Testis (tissue), 2 donors: ENCODE measurements at regions not wholly inside any gene's neighbourhood (a gene's known extent, or its start where the extent isn't known, plus 50 kb on each side); places are given as distances from the start of the nearest gene placed in this dataset.

ENCODE experiments used
- DNase-seq: peaks from one replicate; pipeline ENCODE4 v3.0.0-alpha.2; 2019
- H3K27ac ChIP-seq, 2 donors: fragments of 200-600 bp; sonication (generic); one replicate each; pipeline ENCODE4 v1.5.1; 2019
- H3K27me3 ChIP-seq: fragments of 200-600 bp; sonication (generic); one replicate; pipeline ENCODE4 v1.5.1; 2019
- H3K36me3 ChIP-seq: fragments of 200-600 bp; sonication (generic); one replicate; pipeline ENCODE4 v1.5.1; 2017; ENCODE audit warnings: low read depth; ENCODE audit errors: missing control alignments
- H3K4me1 ChIP-seq: fragments of 200-600 bp; sonication (generic); one replicate; pipeline ENCODE4 v1.5.1; 2019
- H3K4me3 ChIP-seq, 2 donors: fragments of 200-600 bp; sonication (generic); one replicate each; pipeline ENCODE4 v1.5.1; 2017 to 2019
- H3K9me3 ChIP-seq: fragments of 200-600 bp; sonication (generic); one replicate; pipeline ENCODE4 v1.5.1; 2017
- POLR2A ChIP-seq: fragments of 450-650 bp; IDR thresholded peaks from one replicate; pipeline ENCODE4 v1.6.1; 2017; ENCODE audit warnings: antibody characterized with exemption, mild to moderate bottlenecking, moderate library complexity
- WGBS, 2 donors: methylation state at CpG; one replicate each; pipeline ENCODE4 v1.1.5; 2018; 5-methylcytosine and 5-hydroxymethylcytosine counted together
- intact Hi-C: fragments of 100-400 bp; cut with DNase I; formaldehyde crosslinking; loops from one replicate; pipeline ENCODE4 v1.15.1; 2023; ENCODE audit warnings: low total_unique reads
- TF ChIP-seq, protein P1 (sequence below), 3 experiments: fragments of 450-650 bp in 2 of 3; fragments of 200-600 bp in 1 of 3; sonication (generic) in 1 of 3; IDR thresholded peaks; one replicate each; pipeline ENCODE4 v1.5.1; 2016 to 2019; ENCODE audit warnings: antibody characterized with exemption in 3 of 3, mild to moderate bottlenecking in 2 of 3, moderate library complexity in 1 of 3

DNA sequence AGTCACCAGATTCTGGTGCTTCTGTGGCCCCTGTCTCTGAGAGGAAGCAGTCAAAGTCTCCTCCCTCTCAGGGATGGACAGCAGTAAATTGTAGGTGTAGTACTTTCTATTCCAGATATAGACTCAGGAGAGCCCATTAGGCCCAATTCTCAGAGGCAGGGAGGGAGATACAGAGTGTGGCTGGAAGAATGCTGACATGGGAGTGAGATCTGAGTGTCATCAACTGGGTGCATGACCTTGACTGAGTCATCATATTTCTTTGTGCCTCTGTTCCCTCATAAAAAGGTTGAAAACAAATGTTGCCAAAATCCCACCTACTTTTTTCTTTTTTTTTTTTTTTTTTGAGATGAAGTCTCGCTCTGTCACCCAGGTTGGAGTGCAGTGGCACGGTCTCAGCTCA is 506.1 kb downstream of the BCL11A start:
- intact Hi-C loops, result no loop called here
- TF ChIP-seq POLR2A, result no peak
- TF ChIP-seq, protein P1, sequence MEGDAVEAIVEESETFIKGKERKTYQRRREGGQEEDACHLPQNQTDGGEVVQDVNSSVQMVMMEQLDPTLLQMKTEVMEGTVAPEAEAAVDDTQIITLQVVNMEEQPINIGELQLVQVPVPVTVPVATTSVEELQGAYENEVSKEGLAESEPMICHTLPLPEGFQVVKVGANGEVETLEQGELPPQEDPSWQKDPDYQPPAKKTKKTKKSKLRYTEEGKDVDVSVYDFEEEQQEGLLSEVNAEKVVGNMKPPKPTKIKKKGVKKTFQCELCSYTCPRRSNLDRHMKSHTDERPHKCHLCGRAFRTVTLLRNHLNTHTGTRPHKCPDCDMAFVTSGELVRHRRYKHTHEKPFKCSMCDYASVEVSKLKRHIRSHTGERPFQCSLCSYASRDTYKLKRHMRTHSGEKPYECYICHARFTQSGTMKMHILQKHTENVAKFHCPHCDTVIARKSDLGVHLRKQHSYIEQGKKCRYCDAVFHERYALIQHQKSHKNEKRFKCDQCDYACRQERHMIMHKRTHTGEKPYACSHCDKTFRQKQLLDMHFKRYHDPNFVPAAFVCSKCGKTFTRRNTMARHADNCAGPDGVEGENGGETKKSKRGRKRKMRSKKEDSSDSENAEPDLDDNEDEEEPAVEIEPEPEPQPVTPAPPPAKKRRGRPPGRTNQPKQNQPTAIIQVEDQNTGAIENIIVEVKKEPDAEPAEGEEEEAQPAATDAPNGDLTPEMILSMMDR (IDR thresholded peaks at IDR 0.05), result no peak
- Histone ChIP-seq H3K27ac (no peak overlapping the region), H3K9me3 (no peaks in the 10 kb centered on the region), H3K4me3 (no peak overlapping the region), H3K36me3 (no peaks in the 10 kb centered on the region), H3K4me1 (no peaks in the 10 kb centered on the region), H3K27me3 (no peaks in the 10 kb centered on the region)
- WGBS, 2 donors, result 85 to 100% methylated on average over 2 of the region's 2 CpGs
- no peak for DNase-seq

DNA sequence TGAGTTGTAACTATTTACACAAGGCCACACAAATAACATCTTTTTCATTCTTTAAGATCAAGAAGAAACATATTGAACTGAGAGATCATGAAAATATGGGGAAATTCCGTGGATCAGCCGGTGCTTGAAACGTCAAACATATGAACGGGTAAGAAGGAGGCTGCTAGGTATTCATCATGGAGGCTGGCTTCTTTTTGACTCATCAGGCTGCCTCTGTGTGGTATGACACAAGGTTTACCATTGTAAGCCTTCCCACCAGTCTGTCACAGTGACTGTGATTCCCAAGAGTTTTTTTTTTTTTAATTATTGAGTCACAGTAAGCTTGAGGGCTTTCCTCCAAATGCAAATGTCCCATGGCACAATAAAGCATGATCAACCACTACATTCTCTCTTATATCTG is 506.9 kb downstream of the BCL11A start:
- DNase-seq, result no peak
- 63 to 79% methylated on average over 4 of the region's 4 CpGs for WGBS, 2 donors

DNA sequence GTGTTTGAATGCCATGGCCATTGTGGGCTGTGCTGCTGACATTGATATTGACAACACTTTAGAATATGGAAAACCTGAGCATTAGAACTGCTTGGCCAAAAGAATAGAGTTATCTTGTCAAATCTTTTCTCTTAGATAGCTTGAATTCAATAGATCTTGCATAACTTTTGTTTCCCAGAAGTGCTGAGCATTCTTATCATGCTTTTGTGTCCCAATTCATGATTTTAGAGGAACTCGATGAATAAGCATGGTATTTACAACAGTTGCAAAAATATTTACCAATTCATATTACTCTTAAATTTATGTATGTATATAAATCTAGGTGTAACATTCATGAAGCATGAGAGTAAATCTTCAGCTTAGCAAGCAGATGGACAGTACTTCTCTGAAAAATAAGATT is 508.0 kb downstream of the BCL11A start:
- no peaks in the 10 kb centered on the region for H3K27me3 ChIP-seq
- DNase-seq, result no peak
- no peak overlapping the region for H3K27ac ChIP-seq
- H3K4me1 ChIP-seq, result no peaks in the 10 kb centered on the region
- H3K9me3 ChIP-seq, result no peaks in the 10 kb centered on the region
- TF ChIP-seq POLR2A, result no peak
- TF ChIP-seq, protein P1 (IDR thresholded peaks at IDR 0.05), result no peak
- intact Hi-C loops, result no loop called here
- no peaks in the 10 kb centered on the region for H3K36me3 ChIP-seq
- no peak overlapping the region for H3K4me3 ChIP-seq
- 84 to 95% methylated on average over 1 of the region's 1 CpG for WGBS, 2 donors

More for the DNA sequence above, 506.9 kb downstream of the BCL11A start:
- no peaks in the 10 kb centered on the region for H3K9me3 ChIP-seq
- no peak overlapping the region for H3K4me3 ChIP-seq
- TF ChIP-seq, protein P1 (IDR thresholded peaks at IDR 0.05), result no peak
- TF ChIP-seq POLR2A, result no peak
- no peaks in the 10 kb centered on the region for H3K27me3 ChIP-seq
- no peaks in the 10 kb centered on the region for H3K36me3 ChIP-seq
- intact Hi-C loops, result no loop called here
- H3K27ac ChIP-seq, result no peak overlapping the region
- no peaks in the 10 kb centered on the region for H3K4me1 ChIP-seq

DNA sequence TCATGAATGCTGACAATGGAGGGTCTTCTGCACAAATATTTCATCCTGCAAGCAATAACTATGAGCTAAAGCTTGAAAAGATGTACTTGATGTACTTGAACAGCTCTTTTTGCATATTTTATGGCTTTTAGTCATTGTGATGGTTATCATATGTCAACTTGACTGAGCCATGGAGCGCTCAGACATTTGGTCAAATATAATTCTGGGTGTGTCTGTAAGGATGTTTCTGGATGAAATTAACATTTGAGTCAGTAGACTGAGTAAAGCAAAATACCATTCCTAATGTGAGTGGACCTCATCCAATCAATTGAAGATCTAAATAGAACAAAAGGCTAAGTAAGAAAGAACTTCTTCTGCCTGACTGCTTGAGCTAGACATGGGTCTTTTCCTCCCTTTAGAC is 509.0 kb downstream of the BCL11A start:
- no peaks in the 10 kb centered on the region for H3K36me3 ChIP-seq
- no peak for DNase-seq
- 90 to 100% methylated on average over 1 of the region's 1 CpG for WGBS, 2 donors
- no peak overlapping the region for H3K4me3 ChIP-seq
- no peaks in the 10 kb centered on the region for H3K4me1 ChIP-seq
- no peaks in the 10 kb centered on the region for H3K9me3 ChIP-seq
- TF ChIP-seq, protein P1 (IDR thresholded peaks at IDR 0.05), result no peak
- no peak for TF ChIP-seq POLR2A
- intact Hi-C loops, result no loop called here
- H3K27ac ChIP-seq, result no peak overlapping the region
- no peaks in the 10 kb centered on the region for H3K27me3 ChIP-seq

DNA sequence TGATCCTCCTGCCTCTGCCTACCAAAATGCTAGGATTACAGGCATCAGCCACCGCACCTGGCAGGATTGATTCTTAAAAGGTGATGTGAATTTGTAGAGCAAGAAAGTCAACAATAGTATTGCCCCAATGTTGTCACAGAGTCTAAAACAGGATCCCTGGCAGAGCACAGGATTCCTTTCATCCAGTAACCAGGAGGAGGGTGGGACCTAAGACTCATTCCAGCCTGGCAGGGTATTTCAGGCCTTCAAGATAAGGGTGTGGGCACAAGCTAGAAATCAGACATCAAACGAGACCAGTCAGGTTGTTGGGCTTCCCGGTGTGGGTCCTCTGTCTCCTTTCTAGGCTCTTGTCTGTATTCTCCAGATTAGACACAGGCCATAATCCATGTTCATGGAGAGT is 511.4 kb downstream of the BCL11A start:
- 77 to 87% methylated on average over 3 of the region's 3 CpGs for WGBS, 2 donors
- no peaks in the 10 kb centered on the region for H3K36me3 ChIP-seq
- H3K27me3 ChIP-seq, result no peaks in the 10 kb centered on the region
- no peak overlapping the region for H3K4me3 ChIP-seq
- H3K9me3 ChIP-seq, result no peaks in the 10 kb centered on the region
- no peaks in the 10 kb centered on the region for H3K4me1 ChIP-seq
- no peak overlapping the region for H3K27ac ChIP-seq
- no peak for TF ChIP-seq POLR2A
- TF ChIP-seq, protein P1 (IDR thresholded peaks at IDR 0.05), result no peak
- DNase-seq, result no peak
- intact Hi-C loops, result no loop called here
